ENCODE measurements at regions not wholly inside any gene's neighbourhood (a gene's known extent, or its start where the extent isn't known, plus 50 kb on each side); places are given as distances from the start of the nearest gene placed in this dataset. TPM values are rescaled to one million over a fixed set of nuclear protein-coding genes. Genes with fewer than 3 reads are reported as not detected.

DNA sequence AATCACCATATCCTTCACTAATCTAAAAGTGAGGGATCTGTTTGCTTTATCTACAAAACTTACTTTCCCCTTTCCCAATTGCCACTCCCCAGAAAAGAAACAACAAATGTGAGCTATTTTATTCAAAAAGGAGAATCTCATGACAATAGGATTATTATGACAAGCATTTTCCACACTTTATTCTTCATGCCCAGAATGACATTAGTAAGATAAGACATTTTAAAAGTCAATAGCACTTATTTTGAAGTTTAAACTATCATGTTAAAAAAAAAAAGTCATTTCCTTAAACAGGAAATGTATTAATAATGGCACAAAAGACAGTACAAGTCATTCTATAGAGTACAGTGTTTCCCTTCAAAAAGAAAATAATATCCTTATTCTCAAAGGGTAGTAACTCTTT is 58.8 kb upstream of the HNRNPA3 start:
- Mint-ChIP-seq H3K36me3 (ENCODE audit: low read depth) (no peaks in the 10 kb centered on the region), H3K4me3 (no peak overlapping the region), H3K27me3 (ENCODE audit: low read depth) (peaks cover 36% of the 10 kb centered on the region), H3K4me1 (peaks cover 7% of the 10 kb centered on the region), H3K9me3 (no peaks in the 10 kb centered on the region), H3K27ac (ENCODE audit: unreplicated experiment) (no peak overlapping the region)
- TF ChIP-seq, protein P1, sequence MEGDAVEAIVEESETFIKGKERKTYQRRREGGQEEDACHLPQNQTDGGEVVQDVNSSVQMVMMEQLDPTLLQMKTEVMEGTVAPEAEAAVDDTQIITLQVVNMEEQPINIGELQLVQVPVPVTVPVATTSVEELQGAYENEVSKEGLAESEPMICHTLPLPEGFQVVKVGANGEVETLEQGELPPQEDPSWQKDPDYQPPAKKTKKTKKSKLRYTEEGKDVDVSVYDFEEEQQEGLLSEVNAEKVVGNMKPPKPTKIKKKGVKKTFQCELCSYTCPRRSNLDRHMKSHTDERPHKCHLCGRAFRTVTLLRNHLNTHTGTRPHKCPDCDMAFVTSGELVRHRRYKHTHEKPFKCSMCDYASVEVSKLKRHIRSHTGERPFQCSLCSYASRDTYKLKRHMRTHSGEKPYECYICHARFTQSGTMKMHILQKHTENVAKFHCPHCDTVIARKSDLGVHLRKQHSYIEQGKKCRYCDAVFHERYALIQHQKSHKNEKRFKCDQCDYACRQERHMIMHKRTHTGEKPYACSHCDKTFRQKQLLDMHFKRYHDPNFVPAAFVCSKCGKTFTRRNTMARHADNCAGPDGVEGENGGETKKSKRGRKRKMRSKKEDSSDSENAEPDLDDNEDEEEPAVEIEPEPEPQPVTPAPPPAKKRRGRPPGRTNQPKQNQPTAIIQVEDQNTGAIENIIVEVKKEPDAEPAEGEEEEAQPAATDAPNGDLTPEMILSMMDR (conservative IDR thresholded peaks at IDR 0.05) = no peak
- DNase-seq (ENCODE audit: low read depth, low spot score) = no peak

DNA sequence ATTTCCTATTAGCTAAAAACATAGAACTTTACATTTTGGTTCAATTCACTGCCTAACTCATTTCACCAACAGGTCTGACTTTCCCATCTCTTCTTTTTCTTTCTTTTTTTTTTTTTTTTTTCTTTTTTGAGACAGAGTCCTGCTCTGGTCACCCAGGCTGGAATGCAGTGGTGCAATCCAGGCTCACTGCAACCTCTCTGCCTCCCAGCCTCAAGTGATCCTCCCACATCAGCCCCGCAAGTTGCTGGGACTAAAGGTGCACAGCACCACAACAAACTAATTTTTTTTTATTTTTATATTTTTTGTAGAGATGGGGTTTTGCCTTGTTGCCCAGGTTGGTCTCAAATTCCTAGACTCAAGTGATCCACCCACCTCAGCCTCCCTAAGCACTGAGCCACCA is 57.8 kb upstream of the HNRNPA3 start:
- TF ChIP-seq, protein P1 (conservative IDR thresholded peaks at IDR 0.05) = no peak
- Mint-ChIP-seq H3K4me3 (no peak overlapping the region), H3K27me3 (ENCODE audit: low read depth) (peaks cover 27% of the 10 kb centered on the region), H3K9me3 (no peaks in the 10 kb centered on the region), H3K4me1 (peaks cover 7% of the 10 kb centered on the region), H3K36me3 (ENCODE audit: low read depth) (no peaks in the 10 kb centered on the region), H3K27ac (ENCODE audit: unreplicated experiment) (no peak overlapping the region)
- no peak for DNase-seq (ENCODE audit: low read depth, low spot score)

DNA sequence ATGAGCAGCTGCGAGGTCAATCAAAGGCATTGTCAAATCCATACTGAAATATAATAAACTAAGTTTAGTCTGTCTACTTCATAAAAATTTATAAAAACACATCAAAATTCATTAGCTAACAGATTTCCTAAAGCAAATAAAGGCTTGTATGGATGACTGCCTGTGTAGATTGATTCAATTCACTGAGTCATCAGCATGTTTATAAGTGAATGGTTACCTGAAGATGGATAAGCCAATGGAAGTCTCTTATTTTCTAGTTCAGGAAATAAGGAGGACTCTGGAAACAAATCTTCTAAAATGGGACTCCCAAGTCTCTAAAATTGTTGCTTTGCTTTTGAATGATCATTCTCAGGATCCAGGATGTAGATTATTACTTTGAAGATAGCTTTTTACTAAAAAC is 57.0 kb upstream of the HNRNPA3 start:
- peaks cover 7% of the 10 kb centered on the region for H3K4me1 Mint-ChIP-seq
- no peak overlapping the region for H3K4me3 Mint-ChIP-seq
- no peaks in the 10 kb centered on the region for H3K9me3 Mint-ChIP-seq
- no peak for DNase-seq (ENCODE audit: low read depth, low spot score)
- no peak overlapping the region for H3K27ac Mint-ChIP-seq (ENCODE audit: unreplicated experiment)
- TF ChIP-seq, protein P1 (conservative IDR thresholded peaks at IDR 0.05) = no peak
- H3K36me3 Mint-ChIP-seq (ENCODE audit: low read depth) = no peaks in the 10 kb centered on the region
- peaks cover 20% of the 10 kb centered on the region for H3K27me3 Mint-ChIP-seq (ENCODE audit: low read depth)

DNA sequence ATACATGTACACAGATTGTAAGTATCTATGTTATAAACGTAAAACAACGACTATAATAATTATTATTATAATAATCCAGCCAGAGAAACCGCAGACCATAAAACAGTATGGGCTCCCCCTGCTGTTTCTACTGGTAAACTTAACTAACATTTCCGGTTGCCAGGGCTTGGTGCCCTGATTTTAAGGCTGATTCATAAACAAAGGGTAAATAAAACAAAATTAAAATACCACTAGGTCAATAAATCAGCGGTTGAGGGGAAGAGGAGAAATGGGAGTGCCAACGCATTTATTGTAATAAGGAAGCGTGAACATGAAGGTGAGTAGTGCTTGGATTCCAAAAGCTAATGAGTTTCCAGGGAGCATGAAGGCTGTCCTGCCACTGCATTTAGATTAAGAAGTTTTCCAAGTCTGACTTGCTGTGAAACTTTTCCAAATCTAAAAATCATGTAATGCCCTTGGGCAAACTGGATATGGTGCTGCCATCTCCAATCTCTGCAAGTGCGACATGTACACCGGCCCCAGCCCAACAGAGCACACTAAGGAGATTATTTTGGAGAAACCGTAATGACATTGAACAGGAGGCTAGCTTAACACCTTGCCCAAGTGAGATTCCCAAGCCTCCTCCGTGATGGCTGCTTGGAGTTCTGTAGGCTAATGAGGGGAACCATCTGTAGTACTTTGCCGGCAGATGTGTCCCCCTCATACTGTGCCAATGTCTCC is 50.7 kb upstream of the HNRNPA3 start:
- DNase-seq (ENCODE audit: low read depth, low spot score) = no peak
- H3K27me3 Mint-ChIP-seq (ENCODE audit: low read depth) = no peaks in the 10 kb centered on the region
- H3K4me1 Mint-ChIP-seq = peaks cover 13% of the 10 kb centered on the region
- TF ChIP-seq, protein P1 (conservative IDR thresholded peaks at IDR 0.05) = peak; percentile 70
- no peaks in the 10 kb centered on the region for H3K36me3 Mint-ChIP-seq (ENCODE audit: low read depth)
- no peak overlapping the region for H3K4me3 Mint-ChIP-seq
- no peaks in the 10 kb centered on the region for H3K9me3 Mint-ChIP-seq
- H3K27ac Mint-ChIP-seq (ENCODE audit: unreplicated experiment) = no peak overlapping the region

Small RNAs in the stretch of these regions (microRNA-seq; reads per million reads assigned to microRNA genes)
- not detected for gene MIR1246

Measured in neural crest cell (in vitro differentiated cells).